ENCODE measurements at regions not wholly inside any gene's neighbourhood (a gene's known extent, or its start where the extent isn't known, plus 50 kb on each side); places are given as distances from the start of the nearest gene placed in this dataset.

DNA sequence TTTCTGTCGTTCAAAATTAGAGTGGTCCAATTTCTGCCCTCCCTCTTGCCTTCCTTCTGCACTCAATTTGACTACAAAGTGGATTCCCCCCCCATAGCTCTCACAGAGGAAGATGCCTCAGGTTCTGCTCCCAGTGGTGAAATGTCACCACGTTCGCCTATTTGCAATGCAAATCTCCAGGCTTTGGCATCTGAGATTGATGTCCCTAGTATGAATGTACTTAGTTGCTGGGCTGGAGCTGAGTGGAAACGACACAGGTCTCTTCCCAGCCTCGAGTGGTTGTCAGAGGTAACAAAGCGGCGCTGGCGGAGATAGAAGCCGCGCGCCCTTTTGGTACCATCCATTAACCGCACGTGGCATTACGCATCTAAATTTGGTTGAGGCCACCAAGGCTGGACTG, 860.1 kb downstream of the MCTP2 start (continued):
- TF ChIP-seq CHD7 (IDR thresholded peaks at IDR 0.05; ENCODE audit: insufficient replicate concordance, low read length) (no peak), ASH2L (IDR thresholded peaks at IDR 0.05; ENCODE audit: low read length) (no peak), RXRA (IDR thresholded peaks at IDR 0.05; ENCODE audit: insufficient read depth, low read depth, low read length) (no peak), BRCA1 (IDR thresholded peaks at IDR 0.05; ENCODE audit: low read depth, low read length) (no peak), TBP (IDR thresholded peaks at IDR 0.05; ENCODE audit: low read depth, low read length) (no peak), BACH1 (IDR thresholded peaks at IDR 0.05; ENCODE audit: low read length) (no peak)
- TF ChIP-seq, protein P1, sequence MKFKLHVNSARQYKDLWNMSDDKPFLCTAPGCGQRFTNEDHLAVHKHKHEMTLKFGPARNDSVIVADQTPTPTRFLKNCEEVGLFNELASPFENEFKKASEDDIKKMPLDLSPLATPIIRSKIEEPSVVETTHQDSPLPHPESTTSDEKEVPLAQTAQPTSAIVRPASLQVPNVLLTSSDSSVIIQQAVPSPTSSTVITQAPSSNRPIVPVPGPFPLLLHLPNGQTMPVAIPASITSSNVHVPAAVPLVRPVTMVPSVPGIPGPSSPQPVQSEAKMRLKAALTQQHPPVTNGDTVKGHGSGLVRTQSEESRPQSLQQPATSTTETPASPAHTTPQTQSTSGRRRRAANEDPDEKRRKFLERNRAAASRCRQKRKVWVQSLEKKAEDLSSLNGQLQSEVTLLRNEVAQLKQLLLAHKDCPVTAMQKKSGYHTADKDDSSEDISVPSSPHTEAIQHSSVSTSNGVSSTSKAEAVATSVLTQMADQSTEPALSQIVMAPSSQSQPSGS (IDR thresholded peaks at IDR 0.05; ENCODE audit: low read length): no peak

All from H1 (cell line).